ENCODE measurements at regions not wholly inside any gene's neighbourhood (a gene's known extent, or its start where the extent isn't known, plus 50 kb on each side); places are given as distances from the start of the nearest gene placed in this dataset.
"Not testable (repeated sequence)": the region's sequence is repeated elsewhere in the genome, so short reads cannot be mapped to it uniquely, and the experiment has no call there.

- DNase-seq, result no peak
Observed at GRCh38 chr1:219560856-219561255, 52.0 kb downstream of the ZC3H11B start.

DNA sequence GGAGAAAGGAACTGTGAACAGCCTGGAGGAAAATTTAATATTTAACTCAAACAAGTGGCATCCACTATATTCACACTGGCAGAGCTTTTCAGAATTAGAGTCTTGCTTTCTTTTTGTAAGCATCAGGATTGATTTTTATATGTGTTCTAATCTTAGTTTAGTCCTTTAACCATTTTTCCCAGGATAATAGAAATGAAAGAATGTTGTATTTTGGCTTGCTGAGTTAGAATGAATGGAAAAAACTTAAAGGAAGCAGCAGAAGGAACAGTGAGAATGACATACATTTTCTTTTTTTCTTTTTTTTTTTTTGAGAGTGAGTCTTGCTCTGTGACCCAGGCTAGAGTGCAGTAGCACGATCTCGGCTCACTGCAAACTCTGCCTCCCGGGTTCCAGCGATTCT lies 53.0 kb downstream of the ZC3H11B start:
- no peak for DNase-seq

- no peak for DNase-seq
Observed at GRCh38 chr1:219555806-219556205, 57.1 kb downstream of the ZC3H11B start.

DNA sequence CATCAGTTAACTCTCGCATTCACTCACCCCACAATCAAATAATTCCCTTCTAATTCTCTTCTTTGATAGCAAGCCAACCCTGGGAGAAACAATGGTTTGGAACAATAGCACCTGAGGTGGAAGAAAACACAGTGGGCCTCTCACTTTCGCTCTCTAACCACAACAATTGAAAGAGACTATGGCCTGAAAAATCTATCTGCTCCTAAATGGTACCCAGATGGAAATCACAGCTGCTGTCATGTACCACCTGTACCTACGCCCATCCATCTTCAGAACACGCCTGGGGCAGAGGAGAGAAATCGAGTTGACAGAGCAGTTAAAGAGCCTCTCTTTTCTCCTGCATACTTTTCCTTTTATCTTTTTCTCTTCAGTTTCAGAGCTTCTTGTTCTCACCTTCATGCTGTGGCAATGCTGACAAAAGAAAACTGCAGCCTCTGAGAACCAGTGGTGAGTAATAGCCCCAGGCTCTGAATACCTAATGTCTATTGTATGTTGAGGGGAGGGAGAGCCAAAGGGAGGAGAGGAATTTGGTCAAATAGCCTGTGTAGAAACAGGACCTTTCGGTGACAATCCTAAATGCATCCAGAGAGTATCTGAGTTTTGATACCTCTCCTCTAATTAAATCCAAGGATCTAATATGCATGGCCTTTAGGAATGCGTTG lies 57.7 kb downstream of the ZC3H11B start:
- DNase-seq, result no peak

DNA sequence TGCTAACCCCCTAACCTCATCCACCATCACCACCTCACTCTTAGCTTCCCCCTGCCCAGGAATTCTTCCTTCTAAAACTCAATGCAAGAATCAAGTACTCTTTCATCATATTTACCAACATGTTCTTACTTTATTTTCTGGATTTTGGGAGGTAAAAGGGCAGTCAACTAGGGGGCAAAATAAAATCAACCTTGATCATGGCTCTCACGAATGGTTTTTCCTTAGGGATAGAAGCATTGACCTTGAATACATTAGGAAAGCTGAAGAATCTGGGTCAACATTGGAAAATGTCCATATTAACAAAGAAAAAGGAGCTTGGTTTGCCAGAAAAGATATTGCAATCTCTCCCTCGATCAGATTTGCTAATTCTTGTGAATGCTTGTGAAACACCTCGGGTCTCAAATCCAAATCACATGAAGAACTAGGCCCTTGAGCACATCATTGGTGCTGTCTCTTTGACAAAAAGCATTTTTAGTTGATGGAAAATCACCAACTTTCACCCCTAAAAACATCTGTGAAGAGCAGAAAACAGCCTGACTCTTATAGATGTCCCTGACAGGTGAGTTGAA lies 58.9 kb downstream of the ZC3H11B start:
- no peak for DNase-seq

- DNase-seq, result no peak
Observed at GRCh38 chr1:219550201-219550600, 62.7 kb downstream of the ZC3H11B start.

- no peak for DNase-seq
Observed at GRCh38 chr1:219549215-219549614, 63.7 kb downstream of the ZC3H11B start.

DNA sequence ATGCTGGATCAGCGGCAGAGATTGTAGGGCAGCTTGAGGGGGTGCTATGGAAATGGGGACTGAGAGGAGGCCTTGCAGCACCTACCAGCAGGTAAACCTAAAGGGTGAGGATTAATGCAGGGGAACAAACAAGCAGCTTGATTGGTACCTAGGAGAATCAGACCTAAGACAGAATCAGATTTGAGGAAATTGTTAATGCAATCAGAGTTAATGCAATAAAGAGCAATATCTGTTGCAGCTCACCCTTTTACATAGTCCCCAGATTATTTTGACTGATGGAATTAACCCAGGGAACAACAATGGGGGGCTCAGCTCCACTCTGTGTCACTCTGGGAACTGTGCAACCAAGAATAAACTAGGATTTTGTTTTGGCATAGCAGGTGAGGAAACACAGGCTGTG lies 64.5 kb downstream of the ZC3H11B start:
- no peak for DNase-seq

GRCh38 chr1:219545756-219546155 lies 67.1 kb downstream of the ZC3H11B start:
- not testable (repeated sequence) for DNase-seq

GRCh38 chr1:219544163-219544846 lies 68.6 kb downstream of the ZC3H11B start:
- no peak for DNase-seq

GRCh38 chr1:219542828-219543518 lies 69.9 kb downstream of the ZC3H11B start:
- no peak for DNase-seq

DNA sequence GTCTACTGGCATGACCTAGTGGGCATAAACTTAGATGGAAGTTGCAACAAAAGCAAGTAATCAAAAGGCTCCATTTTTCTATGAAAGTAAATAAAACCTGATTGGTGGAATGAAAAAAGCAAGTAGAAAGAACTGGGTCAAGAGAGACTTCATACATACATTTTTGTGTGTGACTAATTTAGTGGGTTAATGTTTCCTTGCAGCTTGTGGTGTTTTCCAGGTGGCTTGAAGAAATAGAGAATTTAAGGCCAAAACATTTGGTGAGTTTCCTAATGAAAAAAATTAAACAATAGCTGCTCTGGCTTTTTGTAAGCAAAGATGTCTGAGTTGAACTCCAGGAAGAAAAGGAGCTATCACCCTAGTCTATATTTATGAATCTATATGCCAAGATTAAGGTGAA lies 71.0 kb downstream of the ZC3H11B start:
- no peak for DNase-seq

DNA sequence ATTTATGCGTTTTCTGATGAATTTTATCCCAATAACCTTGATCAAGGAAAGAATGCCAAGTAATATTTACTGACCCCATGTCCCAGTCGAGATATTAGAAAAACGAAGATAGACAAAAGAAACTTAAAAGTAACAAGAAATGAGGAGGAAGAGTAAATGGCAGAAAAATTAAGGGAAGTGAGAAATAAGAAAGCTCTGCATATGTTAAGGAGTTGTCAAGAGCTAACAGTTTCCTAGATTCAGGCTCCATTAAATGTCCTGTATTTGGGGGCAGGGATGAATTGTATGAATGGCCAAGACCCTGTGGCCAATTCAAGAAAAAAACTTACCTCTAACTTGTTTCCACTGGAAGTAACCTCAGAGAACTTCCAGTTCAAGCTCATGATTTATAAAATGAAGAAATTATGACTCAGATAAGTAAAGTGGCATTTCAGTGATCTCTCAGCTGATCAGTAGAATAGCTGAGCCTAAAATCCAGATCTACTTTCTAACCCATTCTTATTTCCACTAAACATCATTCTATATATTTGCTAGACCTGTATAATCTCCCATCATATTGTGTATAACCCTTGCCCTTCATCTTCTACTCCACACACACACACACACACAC lies 73.2 kb downstream of the ZC3H11B start:
- DNase-seq, result no peak

DNA sequence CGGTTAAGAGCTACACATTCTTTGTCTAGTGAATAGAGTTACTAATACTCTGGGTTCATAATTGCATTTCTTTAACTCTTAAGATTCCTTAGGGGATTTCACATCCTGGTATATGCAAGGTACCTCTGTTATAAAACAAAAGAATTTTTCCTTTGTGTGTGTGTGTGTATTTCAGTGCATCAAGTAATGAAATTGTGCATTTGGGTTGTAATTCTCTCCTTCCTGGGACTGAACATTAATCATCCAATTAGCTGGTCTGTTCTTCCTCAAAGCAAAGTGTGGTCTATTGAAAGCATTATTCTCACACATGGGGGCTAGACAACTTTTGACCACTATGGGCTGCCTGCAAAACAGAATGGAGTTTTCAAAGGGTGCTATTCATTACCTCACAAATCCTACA lies 74.0 kb downstream of the ZC3H11B start:
- DNase-seq, result no peak

- DNase-seq, result no peak
Observed at GRCh38 chr1:219537223-219537631, 75.7 kb downstream of the ZC3H11B start.

DNA sequence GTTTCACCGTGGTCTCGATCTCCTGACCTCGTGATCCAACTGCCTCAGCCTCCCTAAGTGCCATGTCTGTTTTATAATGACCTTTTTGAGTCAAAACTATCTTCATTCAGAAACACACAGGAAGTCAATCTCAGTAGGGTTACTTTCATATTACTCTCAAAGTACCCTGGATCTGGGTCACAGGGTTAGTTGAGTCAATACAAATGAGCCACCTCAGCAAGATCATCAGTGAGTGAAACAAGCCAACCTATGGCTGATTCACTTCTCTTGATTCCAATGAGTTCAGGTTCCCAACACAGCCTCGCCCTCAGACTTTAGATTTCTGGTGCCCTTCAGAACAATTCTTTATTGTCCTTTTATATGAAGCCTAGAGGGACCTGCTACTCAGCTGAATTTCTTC lies 76.9 kb downstream of the ZC3H11B start:
- no peak for DNase-seq

DNA sequence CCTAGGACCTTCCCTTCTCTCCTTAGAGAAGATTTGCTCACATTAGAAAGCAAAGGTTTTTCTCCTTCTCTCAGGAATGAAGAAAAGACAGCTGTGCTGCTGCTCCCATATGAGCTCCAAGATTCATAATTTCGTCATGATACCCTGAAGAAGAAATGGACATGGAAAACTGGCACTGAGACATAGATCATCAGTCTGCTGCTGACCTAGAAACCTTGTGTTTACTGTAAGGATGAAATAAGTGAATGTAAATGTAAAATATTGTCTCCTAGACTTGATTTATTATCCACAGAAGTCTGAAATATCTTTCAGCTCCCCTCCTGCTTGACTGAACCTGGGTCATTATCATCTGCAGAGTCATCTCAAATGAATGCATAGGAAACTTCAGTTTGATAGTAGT lies 77.9 kb downstream of the ZC3H11B start:
- DNase-seq, result no peak

DNA sequence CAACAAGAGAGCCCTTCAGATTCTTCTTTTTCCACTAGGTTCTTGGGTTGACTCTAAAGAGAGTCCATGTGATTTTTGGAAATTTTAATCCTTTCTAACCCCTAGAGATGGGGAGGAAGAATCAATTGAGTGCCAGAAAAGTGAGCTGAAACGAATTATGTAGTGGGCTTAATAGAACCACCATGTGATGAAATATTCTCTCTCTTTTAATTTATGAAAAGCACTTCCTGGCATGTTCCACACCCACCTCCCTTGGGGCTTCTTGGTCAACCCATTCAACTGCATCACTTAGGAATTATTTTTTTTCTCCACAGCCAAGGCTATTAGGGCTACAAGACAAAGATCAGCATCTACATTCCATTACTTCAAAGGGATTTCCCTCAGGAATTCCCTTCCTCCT lies 79.6 kb downstream of the ZC3H11B start:
- DNase-seq, result no peak

- DNase-seq, result no peak
Observed at GRCh38 chr1:219529116-219529515, 83.8 kb downstream of the ZC3H11B start.

- no peak for DNase-seq
Observed at GRCh38 chr1:219528633-219529032, 84.3 kb downstream of the ZC3H11B start.

DNA sequence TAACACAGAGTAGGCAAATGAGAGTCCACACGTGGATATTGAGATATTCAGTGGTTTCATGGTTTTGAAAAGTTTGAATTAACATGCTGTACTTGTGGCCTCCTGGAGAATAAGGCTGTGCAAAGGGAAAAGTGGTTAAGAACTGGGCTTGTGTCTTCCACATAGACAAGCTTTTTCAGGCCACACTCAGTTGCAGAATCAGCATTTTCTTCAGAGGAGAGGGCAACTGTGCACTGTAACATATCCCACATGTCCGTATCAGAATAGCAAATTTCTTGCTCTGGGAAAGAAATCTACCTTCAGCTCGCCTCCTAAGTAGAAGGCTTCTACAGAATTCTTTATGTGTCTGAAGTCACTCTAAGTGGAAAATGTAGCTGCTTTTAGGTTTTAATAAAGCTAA lies 84.9 kb downstream of the ZC3H11B start:
- DNase-seq, result no peak

DNA sequence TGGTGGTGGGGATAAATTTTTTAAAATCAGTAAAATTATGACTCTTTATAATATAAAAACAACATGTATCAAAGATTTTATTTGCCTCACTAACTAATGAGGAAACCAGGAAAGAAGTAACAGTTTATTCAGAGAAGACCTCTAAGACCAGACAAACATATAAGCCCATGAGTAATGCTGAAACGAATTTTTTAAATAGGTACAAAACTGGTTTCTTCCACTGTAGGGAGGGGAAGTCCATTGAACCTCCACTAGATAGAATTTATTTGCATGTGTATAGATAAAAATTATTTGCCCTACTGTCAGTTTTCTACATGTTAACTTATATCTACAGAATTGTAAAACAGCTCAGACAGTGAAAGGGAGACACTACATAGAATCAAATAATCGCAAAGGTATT lies 86.8 kb downstream of the ZC3H11B start:
- DNase-seq, result no peak

- DNase-seq, result no peak
Observed at GRCh38 chr1:219523411-219523810, 89.5 kb downstream of the ZC3H11B start.

- DNase-seq, result no peak
Observed at GRCh38 chr1:219521325-219521724, 91.6 kb downstream of the ZC3H11B start.
